Gastroesophageal sphincter (tissue), 4 donors: ENCODE measurements at regions not wholly inside any gene's neighbourhood (a gene's known extent, or its start where the extent isn't known, plus 50 kb on each side); places are given as distances from the start of the nearest gene placed in this dataset.

Source experiments
- ATAC-seq: fragments of 150-250 bp; one replicate; pipeline ENCODE4 v1.9.1; 2016; ENCODE audit warnings: mild to moderate bottlenecking, moderate library complexity
- H3K27ac ChIP-seq, 4 donors: fragments of 200-600 bp; sonication (generic) in 3 of 4; 1 replicate in 3 of 4; 2 replicates in 1 of 4; pipeline ENCODE4 v1.5.1; 2016 to 2019
- H3K27me3 ChIP-seq: fragments of 200-600 bp; sonication (generic); one replicate; pipeline ENCODE4 v1.5.1; 2019
- H3K36me3 ChIP-seq, 2 donors: fragments of 200-600 bp; sonication (generic); one replicate each; pipeline ENCODE4 v1.5.1; 2019; ENCODE audit warnings: control low read depth in 1 of 2
- H3K4me1 ChIP-seq, 3 donors: fragments of 200-600 bp; sonication (generic); 1 replicate in 2 of 3; 2 replicates in 1 of 3; pipeline ENCODE4 v1.5.1; 2016 to 2019; ENCODE audit warnings: control low read depth in 2 of 3
- H3K4me3 ChIP-seq, 2 donors: fragments of 200-600 bp; sonication (generic); one replicate each; pipeline ENCODE4 v1.5.1; 2019; ENCODE audit warnings: mild to moderate bottlenecking in 1 of 2, moderate library complexity in 1 of 2
- H3K9me3 ChIP-seq, 3 donors: fragments of 200-600 bp; sonication (generic); one replicate each; pipeline ENCODE4 v1.5.1; 2017 to 2019; ENCODE audit warnings: control low read depth in 2 of 3
- EP300 ChIP-seq: sonication (generic); formaldehyde crosslinking; IDR thresholded peaks from one replicate; pipeline ENCODE4 v1.6.1; 2017; ENCODE audit warnings: antibody characterized with exemption, mild to moderate bottlenecking
- POLR2A ChIP-seq, 2 donors: fragments of 450-650 bp; IDR thresholded peaks; one replicate each; pipeline ENCODE4 v1.6.1; 2017; ENCODE audit warnings: antibody characterized with exemption in 2 of 2, mild to moderate bottlenecking in 2 of 2, moderate library complexity in 1 of 2
- POLR2AphosphoS5 ChIP-seq: sonication (generic); formaldehyde crosslinking; IDR thresholded peaks from one replicate; pipeline ENCODE4 v1.6.1; 2017; ENCODE audit warnings: antibody characterized with exemption
- WGBS, 2 donors: methylation state at CpG; one replicate each; pipeline ENCODE4 v1.1.5; 2018; ENCODE audit warnings: low coverage in 1 of 2; 5-methylcytosine and 5-hydroxymethylcytosine counted together
- TF ChIP-seq, protein P1 (sequence below), 4 experiments: fragments of 200-600 bp in 2 of 4; fragments of 450-650 bp in 2 of 4; sonication (generic) in 1 of 4; IDR thresholded peaks; one replicate each; pipeline ENCODE4 v1.5.1; 2017 to 2019; ENCODE audit warnings: antibody characterized with exemption in 4 of 4, mild to moderate bottlenecking in 2 of 4, moderate library complexity in 2 of 4

DNA sequence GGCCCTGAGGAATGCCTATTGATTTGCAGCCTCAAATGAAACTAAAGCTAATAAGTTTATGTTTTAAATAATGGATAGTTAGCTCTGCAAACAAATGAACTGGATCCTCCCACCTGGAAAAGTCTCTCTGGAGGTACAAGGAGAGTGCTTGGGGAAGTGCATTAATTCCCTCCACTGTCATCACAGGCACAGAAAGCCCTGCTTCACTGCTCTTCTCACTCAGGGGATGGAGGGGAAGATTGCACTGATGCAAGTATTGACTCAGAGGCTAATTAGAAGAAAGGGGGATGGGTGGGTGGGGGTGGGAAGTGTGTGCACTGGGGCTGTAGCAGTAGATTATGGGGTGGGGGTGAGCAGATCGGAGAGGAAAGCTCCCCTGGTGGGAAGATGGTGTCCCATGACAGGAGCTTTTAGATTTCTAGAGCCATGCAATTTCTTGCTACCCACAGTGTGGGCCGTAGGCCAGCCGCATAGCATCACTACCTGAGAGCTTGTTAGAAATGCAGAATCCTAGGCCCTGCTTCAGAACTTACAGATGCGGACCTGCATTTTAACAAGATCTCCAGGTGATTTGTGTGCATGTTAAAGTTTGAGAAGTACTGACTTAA is 163.9 kb downstream of the HIPK3 start:
- ATAC-seq, result no peak
- Histone ChIP-seq H3K27me3 (peaks cover 11% of the 10 kb centered on the region), H3K4me1 (no peaks in the 10 kb centered on the region), H3K9me3 (no peaks in the 10 kb centered on the region), H3K27ac (no peak overlapping the region), H3K36me3 (no peaks in the 10 kb centered on the region), H3K4me3 (no peak overlapping the region)
- WGBS, 2 donors, result 81% methylated on average over 3 of the region's 4 CpGs; no CpG with 5 or more reads in 1 of the 2 donors
- no peak for TF ChIP-seq EP300
- no peak for TF ChIP-seq POLR2AphosphoS5
- TF ChIP-seq POLR2A (IDR thresholded peaks at IDR 0.05), result no peak
- TF ChIP-seq, protein P1, sequence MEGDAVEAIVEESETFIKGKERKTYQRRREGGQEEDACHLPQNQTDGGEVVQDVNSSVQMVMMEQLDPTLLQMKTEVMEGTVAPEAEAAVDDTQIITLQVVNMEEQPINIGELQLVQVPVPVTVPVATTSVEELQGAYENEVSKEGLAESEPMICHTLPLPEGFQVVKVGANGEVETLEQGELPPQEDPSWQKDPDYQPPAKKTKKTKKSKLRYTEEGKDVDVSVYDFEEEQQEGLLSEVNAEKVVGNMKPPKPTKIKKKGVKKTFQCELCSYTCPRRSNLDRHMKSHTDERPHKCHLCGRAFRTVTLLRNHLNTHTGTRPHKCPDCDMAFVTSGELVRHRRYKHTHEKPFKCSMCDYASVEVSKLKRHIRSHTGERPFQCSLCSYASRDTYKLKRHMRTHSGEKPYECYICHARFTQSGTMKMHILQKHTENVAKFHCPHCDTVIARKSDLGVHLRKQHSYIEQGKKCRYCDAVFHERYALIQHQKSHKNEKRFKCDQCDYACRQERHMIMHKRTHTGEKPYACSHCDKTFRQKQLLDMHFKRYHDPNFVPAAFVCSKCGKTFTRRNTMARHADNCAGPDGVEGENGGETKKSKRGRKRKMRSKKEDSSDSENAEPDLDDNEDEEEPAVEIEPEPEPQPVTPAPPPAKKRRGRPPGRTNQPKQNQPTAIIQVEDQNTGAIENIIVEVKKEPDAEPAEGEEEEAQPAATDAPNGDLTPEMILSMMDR (IDR thresholded peaks at IDR 0.05), result no peak

DNA sequence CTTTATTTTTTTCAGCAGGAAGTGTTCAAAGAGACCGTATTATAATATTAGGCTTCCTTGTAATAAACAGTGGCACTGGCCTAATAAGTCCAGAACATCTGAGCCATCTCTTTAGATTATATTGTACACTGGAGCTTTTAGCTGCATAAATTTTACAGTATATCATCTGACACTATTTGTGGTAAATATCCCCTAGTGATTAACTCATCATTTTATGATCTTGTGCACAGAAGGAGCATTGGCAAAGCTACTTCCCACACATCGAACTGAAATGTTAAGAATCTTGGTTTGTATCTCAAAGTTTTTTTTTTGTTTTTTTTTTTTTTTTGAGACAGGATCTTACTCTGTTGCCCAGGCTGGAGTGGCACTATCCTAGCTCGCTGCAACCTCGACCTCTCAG is 162.7 kb downstream of the HIPK3 start:
- Histone ChIP-seq H3K4me1 (no peaks in the 10 kb centered on the region), H3K27ac (no peak overlapping the region), H3K4me3 (no peak overlapping the region), H3K9me3 (no peaks in the 10 kb centered on the region), H3K36me3 (no peaks in the 10 kb centered on the region), H3K27me3 (peaks cover 19% of the 10 kb centered on the region)
- ATAC-seq, result no peak
- TF ChIP-seq POLR2A (IDR thresholded peaks at IDR 0.05), result no peak
- no peak for TF ChIP-seq POLR2AphosphoS5
- TF ChIP-seq EP300, result no peak
- TF ChIP-seq, protein P1 (IDR thresholded peaks at IDR 0.05), result no peak
- WGBS, 2 donors, result 76 to 88% methylated on average over 1 to 3 of the region's 4 CpGs

DNA sequence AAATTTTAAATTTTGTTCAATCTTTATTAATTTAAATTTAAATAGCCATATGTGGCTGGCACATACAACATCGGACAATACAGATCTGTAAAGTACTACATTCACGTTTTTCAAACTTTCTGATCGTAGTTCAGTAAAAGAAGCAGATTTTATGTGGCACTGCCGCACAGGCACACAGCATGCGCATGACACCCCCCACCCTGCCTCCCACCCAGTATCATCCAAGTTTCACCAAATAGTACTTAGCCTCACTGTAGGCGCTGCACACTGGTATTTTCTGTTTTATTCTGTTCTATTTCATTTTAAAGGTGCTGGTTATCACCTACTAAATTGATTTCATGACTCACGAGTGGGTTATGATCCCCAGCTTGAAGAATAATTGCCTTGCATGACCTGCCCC is 159.9 kb downstream of the HIPK3 start:
- Histone ChIP-seq H3K9me3 (no peaks in the 10 kb centered on the region), H3K27me3 (peaks cover 17% of the 10 kb centered on the region), H3K36me3 (no peaks in the 10 kb centered on the region), H3K27ac (no peak overlapping the region), H3K4me3 (no peak overlapping the region), H3K4me1 (no peaks in the 10 kb centered on the region)
- no peak for ATAC-seq
- no peak for TF ChIP-seq EP300
- TF ChIP-seq POLR2A (IDR thresholded peaks at IDR 0.05), result no peak
- TF ChIP-seq POLR2AphosphoS5, result no peak
- TF ChIP-seq, protein P1 (IDR thresholded peaks at IDR 0.05), result no peak
- WGBS, 2 donors, result 79 to 88% methylated on average over 6 to 7 of the region's 7 CpGs

DNA sequence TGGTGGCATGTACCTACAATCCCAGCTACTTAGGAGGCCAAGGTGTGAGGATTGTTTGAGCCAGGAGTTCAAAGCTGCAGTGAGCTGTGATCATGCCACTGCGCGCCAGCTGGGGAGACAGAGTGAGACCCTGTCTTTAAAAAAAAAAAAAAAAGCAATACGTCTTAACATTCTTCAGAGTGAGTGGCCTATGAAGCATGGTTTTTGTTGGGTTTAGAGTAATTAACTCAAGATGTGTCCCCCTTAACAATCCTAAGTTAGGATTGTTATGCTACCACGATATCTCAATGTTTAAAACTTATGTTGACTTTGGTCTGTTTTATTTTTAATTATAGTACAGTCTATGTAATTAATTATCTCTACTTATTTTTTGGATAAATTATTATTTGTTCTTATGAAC is 156.1 kb downstream of the HIPK3 start:
- Histone ChIP-seq H3K36me3 (no peaks in the 10 kb centered on the region), H3K4me3 (no peak overlapping the region), H3K4me1 (no peaks in the 10 kb centered on the region), H3K27ac (no peak overlapping the region), H3K9me3 (no peaks in the 10 kb centered on the region), H3K27me3 (peaks cover 19% of the 10 kb centered on the region)
- 51 to 70% methylated on average over 2 to 4 of the region's 4 CpGs for WGBS, 2 donors
- TF ChIP-seq, protein P1 (IDR thresholded peaks at IDR 0.05), result no peak
- ATAC-seq, result no peak

DNA sequence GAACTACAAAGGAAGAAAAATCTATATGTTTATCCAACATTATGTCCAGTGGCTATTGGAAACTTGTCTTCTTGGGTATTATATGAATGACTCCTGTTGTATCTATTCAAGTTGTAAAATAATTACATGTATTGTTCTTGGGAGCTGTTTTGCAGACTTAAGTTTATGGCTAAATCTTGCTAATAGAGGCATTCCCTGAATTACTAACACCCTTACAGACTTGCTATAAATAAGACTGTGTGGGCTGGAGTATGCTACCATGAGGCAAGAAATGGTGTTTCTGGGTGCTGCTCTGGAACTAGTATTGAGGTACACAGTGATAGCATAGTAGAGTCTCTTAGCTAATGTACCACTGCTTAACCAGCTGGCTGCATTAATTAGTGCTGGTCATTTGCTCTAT is 155.1 kb downstream of the HIPK3 start:
- no peak overlapping the region for H3K27ac ChIP-seq
- H3K4me1 ChIP-seq, result no peaks in the 10 kb centered on the region
- peaks cover 19% of the 10 kb centered on the region for H3K27me3 ChIP-seq
- no peak for ATAC-seq
- no peaks in the 10 kb centered on the region for H3K36me3 ChIP-seq
- no peaks in the 10 kb centered on the region for H3K9me3 ChIP-seq
- no peak overlapping the region for H3K4me3 ChIP-seq
- no peak for TF ChIP-seq POLR2AphosphoS5
- TF ChIP-seq EP300, result no peak
- TF ChIP-seq, protein P1 (IDR thresholded peaks at IDR 0.05), result no peak
- TF ChIP-seq POLR2A (IDR thresholded peaks at IDR 0.05), result no peak
